ENCODE measurements at regions not wholly inside any gene's neighbourhood (a gene's known extent, or its start where the extent isn't known, plus 50 kb on each side); places are given as distances from the start of the nearest gene placed in this dataset.

- TF ChIP-seq POLR2AphosphoS5 (IDR thresholded peaks at IDR 0.05; ENCODE audit: insufficient read depth, low read depth, low read length) (no peak), GATA2 (IDR thresholded peaks at IDR 0.05; ENCODE audit: insufficient read depth, insufficient read length, low read depth, low read length) (no peak), MYC (IDR thresholded peaks at IDR 0.05; ENCODE audit: low read depth, low read length) (no peak), FOS (IDR thresholded peaks at IDR 0.05; ENCODE audit: borderline replicate concordance, insufficient read depth, low read length) (no peak), POLR2A (IDR thresholded peaks at IDR 0.05; ENCODE audit: low read depth, low read length) (no peak), CTCF (IDR thresholded peaks at IDR 0.05; ENCODE audit: extremely low read depth in 1 of 2, insufficient read depth in 1 of 2, low read depth in 1 of 2, low read length in 2 of 2) (no peak), MAX (IDR thresholded peaks at IDR 0.05; ENCODE audit: insufficient read depth, insufficient read length) (no peak), JUN (IDR thresholded peaks at IDR 0.05; ENCODE audit: borderline replicate concordance, insufficient read depth, insufficient read length, low read depth) (no peak), EZH2 (IDR thresholded peaks at IDR 0.05; ENCODE audit: borderline replicate concordance, low read depth, low read length, severe bottlenecking) (no peak)
- Histone ChIP-seq H3K27me3 (ENCODE audit: control insufficient read depth in 2 of 2, insufficient read depth in 2 of 2, low read length in 2 of 2) (no peaks in the 10 kb centered on the region), H2AFZ (ENCODE audit: low read depth, low read length) (no peak overlapping the region), H3K4me3 (replicated peaks in 1 of 3; ENCODE audit: insufficient read depth in 1 of 3, low read depth in 1 of 3, low read length in 3 of 3) (no peak overlapping the region), H3K4me1 (ENCODE audit: control insufficient read depth, extremely low read depth, insufficient read depth, low read length) (no peaks in the 10 kb centered on the region), H3K27ac (ENCODE audit: insufficient read depth, low read depth, low read length) (no peak overlapping the region), H3K36me3 (ENCODE audit: control insufficient read depth in 2 of 2, extremely low read depth in 1 of 2, insufficient read depth in 2 of 2, low read length in 2 of 2) (no peaks in the 10 kb centered on the region), H3K9me1 (replicated peaks; ENCODE audit: control insufficient read depth, extremely low read depth, insufficient read depth, low read length) (no peaks in the 10 kb centered on the region), H3K4me2 (ENCODE audit: insufficient read depth, low read length) (no peak overlapping the region), H3K9ac (replicated peaks; ENCODE audit: extremely low read depth, insufficient read depth, low read length) (no peak overlapping the region), H3K79me2 (ENCODE audit: control insufficient read depth, insufficient read depth, low read length) (no peaks in the 10 kb centered on the region), H4K20me1 (replicated peaks; ENCODE audit: control insufficient read depth, extremely low read depth, insufficient read depth, low read length) (no peaks in the 10 kb centered on the region), H3K9me3 (replicated peaks; ENCODE audit: control insufficient read depth, insufficient read depth, low read length) (no peaks in the 10 kb centered on the region)
- BruUV-seq (replicated peaks): no TSS peak
- ChIA-PET POLR2A (no interaction called here), CTCF (no interaction called here)
- FAIRE-seq (no peak), DNase-seq (ENCODE audit: low read depth, low spot score) (no peak)
- dilution Hi-C loops (cut with MboI; ENCODE audit: extremely low pct_ligation_motif_present, low sequenced_read_pairs) (no loop called here), intact Hi-C loops (cut with micrococcal nuclease) (no loop called here)
These were observed 483.5 kb upstream of the GCFC2 start for GRCh38 chr2:76194031-76194775.

Data from endothelial cell of umbilical vein (primary cell).